HG03558 (cell line): ENCODE measurements at regions not wholly inside any gene's neighbourhood (a gene's known extent, or its start where the extent isn't known, plus 50 kb on each side); places are given as distances from the start of the nearest gene placed in this dataset.

Experiments
- ATAC-seq: cut with Tn5 transposase; IDR thresholded peaks from one replicate; pipeline ENCODE4 v1.9.1; 2021; ENCODE audit warnings: moderate number of reproducible peaks; ENCODE audit not compliant: unreplicated experiment; ENCODE audit errors: extremely low read depth

GRCh38 chr7:17593819-17594419 lies 295.5 kb downstream of the AHR start:
- no peak for ATAC-seq

GRCh38 chr7:17595546-17595945 lies 297.1 kb downstream of the AHR start:
- no peak for ATAC-seq

DNA sequence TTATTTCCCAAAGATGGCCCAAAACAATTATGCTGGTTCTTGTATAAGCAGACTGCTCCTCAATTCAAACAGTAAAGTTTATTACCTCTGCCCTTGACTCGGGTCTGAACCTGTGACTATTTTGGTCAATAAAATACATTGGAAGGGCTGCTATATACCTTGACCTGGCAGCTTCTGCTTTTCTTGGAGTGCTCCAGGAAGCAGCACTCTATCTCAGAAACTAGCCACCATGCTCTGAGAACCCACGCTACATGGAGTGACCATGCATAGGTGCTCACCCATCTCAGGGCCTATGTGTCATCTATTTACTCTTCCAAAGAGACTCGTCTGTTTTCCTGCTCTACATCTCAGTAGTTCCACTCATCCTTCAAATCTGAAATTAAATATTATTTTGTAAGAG lies 299.9 kb downstream of the AHR start:
- ATAC-seq, result no peak

DNA sequence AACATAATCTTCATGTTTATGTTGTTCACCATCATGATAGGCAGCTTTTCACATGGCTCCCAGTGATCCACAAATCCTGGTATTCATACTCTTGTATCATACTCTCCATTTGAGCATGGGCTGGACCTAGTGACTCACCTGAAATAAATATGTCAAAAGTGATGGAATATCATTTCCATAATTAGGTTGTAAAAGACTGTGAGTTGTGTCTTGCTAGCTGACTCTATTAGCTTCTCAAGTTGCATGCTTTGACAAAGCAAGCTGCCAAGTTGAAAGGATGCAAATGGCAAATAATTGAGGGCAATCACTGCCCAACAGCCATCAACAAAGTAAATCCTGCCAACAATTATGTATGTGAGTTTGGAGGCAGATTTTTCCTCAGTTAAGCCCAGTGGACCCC lies 300.4 kb downstream of the AHR start:
- no peak for ATAC-seq

DNA sequence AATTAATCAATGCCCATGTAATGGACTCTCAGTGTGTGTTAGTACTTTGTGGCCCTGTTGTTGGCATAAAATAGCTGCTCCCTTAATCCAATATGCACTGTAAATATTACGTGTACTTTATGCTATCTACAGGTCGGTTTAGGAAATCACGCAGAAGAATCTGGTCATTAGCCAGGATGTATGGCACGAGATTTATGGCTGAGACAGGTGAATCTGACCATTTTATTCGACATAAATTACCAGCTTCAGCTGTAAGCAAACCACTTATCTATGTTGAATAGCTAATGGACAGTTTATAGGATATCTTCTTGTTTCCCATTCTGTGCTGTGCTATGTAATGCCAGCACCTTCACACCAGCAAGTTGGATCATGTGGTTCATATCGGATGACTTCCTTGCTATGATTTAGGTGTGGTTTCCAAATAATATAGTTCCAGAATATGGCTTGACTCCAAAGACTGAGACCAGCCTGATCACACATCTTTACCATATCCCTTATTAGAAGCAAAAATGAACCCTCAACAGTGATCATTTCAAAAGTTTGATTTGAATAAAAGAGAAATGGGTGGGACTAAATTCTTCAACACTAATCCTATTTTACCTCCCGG lies 301.4 kb downstream of the AHR start:
- no peak for ATAC-seq

DNA sequence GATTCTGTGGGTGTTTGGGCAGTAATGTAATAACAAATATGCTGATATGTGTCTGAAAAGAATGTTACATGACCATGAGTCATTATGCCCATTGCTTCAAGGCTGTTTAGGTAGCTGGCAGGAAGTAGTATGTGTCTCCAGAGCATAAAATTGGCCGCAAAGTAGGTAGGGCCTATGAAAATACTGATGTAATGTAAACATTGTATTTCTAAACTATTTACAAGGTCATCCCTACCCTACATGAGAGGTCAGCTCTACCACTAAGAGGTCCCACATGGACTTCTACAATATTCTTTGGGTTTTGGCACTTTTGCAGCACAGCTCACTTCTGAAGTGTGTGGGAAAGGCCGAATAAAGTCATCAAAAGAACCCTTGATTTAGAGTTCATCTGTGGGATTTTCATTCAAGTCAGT lies 301.9 kb downstream of the AHR start:
- no peak for ATAC-seq

GRCh38 chr7:17601921-17602320 lies 303.5 kb downstream of the AHR start:
- ATAC-seq, result no peak

DNA sequence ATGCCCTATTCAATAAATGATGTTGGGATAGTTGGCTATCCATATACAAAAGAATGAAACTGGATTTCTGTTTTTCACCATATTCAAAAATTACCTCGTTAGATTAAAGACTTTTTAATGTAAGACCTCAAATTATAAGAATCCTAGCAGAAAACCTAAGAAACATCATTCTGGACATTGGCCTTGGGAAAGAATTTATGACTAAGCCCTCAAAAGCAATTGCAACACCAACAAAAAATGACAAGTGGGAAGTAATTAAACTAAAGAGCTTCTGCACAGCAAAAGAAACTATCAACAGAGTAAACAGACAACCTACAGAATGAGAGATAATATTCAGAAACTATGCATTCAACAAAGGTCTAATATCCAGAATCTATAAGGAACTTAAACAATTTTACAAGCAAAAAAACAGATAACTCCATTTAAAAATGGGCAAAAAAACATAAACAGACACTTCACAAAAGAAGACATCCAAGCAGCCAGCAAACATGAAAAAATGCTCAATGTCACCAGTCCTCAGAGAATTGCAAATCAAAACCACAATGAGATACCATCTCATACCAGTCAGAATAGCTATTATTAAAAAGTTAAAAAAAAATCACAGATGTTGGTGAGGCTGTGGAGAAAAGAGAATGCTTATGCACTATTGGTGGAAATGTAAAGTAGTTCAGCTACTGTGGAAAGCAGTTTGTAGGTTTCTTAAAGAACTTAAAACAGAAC lies 309.8 kb downstream of the AHR start:
- ATAC-seq, result no peak

DNA sequence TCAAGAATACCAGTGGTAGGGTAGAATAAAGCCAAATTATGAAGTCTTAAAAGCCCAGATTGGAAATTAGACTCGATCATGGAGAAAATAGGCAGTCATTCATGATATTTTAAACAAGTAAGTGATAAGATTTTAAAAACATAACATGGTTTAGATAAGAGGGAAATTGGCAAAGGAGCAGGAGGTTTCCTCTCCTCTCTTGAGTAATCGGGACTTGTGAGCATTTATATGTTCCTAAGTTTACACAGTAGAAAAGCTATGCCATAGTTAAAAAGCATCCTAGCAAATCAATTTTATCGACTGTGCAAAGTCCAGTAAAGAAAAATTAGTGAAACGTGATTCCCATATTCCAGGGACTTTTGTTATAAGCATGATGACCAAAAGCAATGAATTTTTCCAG lies 313.2 kb downstream of the AHR start:
- no peak for ATAC-seq

- no peak for ATAC-seq
Observed at GRCh38 chr7:17613338-17614041, 315.0 kb downstream of the AHR start.

GRCh38 chr7:17617380-17617779 lies 318.9 kb downstream of the AHR start:
- no peak for ATAC-seq

- ATAC-seq, result no peak
Observed at GRCh38 chr7:17617857-17618651, 319.6 kb downstream of the AHR start.

- no peak for ATAC-seq
Observed at GRCh38 chr7:17618652-17618974, 320.2 kb downstream of the AHR start.

DNA sequence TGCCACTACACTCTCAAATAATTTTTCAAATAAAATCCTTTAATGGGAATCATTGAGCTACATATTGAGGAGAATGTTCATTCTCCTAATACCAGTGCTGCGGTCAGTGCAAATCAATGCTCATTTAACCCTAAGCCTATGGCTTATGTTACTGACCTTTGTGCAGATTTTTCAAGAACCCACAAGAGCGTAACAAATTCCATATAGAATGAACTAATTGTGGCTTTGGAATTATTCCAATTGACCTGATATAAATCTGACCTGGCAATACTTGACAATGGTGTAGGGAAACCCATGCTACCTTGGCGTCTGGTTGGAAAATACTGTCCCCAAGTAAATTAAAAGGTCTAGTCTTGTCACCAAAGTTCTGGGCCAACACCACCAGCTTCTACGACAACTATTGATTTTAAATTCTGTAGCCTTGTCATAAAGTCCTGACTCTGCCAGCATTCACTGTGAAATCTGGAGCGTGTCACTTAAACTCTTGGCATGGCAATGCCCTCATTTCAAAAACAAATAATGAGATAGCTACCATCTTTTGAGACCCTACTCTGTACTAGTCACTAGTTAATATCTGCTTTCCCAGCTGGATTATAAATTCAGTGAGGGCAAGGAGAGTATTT lies 320.9 kb downstream of the AHR start:
- ATAC-seq, result no peak

- ATAC-seq, result no peak
Observed at GRCh38 chr7:17620566-17620965, 319.7 kb downstream of the SNX13 start.

- no peak for ATAC-seq
Observed at GRCh38 chr7:17622451-17622850, 317.8 kb downstream of the SNX13 start.

- ATAC-seq, result no peak
Observed at GRCh38 chr7:17623546-17624185, 316.6 kb downstream of the SNX13 start.

GRCh38 chr7:17624379-17624778 lies 315.9 kb downstream of the SNX13 start:
- ATAC-seq, result no peak

GRCh38 chr7:17625043-17625442 lies 315.3 kb downstream of the SNX13 start:
- ATAC-seq, result no peak

- ATAC-seq, result no peak
Observed at GRCh38 chr7:17626235-17626634, 314.1 kb downstream of the SNX13 start.
